ENCODE measurements at regions not wholly inside any gene's neighbourhood (a gene's known extent, or its start where the extent isn't known, plus 50 kb on each side); places are given as distances from the start of the nearest gene placed in this dataset.

DNA sequence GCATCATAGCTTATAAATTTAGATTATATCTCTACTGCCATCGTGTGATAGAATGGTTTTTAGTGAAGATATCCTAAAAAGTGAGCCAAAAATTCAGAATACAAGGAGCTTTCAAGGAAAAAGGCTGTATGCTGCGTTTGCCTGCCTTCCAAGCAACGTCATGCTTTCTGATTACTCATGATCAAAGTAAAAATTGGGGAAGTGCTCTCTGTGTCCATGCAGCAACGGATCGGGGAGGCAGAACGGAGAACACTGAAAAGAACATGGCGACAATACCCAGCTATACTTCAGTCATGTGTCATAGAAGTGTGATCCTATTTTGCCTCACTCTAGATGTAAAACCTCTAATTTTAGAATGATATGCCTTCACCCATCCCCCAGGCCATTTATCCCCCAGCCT is 185.7 kb downstream of the SUCLG1 start:
- H3K9me3 ChIP-seq, result no peaks in the 10 kb centered on the region
- H3K4me3 ChIP-seq, result no peak overlapping the region
- no peak overlapping the region for H3K9ac ChIP-seq
- H3K27me3 ChIP-seq, result no peaks in the 10 kb centered on the region
- H4K20me1 ChIP-seq, result no peaks in the 10 kb centered on the region
- no peaks in the 10 kb centered on the region for H3K36me3 ChIP-seq
- H3K4me1 ChIP-seq, result peaks cover 13% of the 10 kb centered on the region
- H3K4me2 ChIP-seq, result no peak overlapping the region
- no peak overlapping the region for H3K27ac ChIP-seq
- no peak for TF ChIP-seq Cebpa-rat (IDR thresholded peaks at IDR 0.05)

DNA sequence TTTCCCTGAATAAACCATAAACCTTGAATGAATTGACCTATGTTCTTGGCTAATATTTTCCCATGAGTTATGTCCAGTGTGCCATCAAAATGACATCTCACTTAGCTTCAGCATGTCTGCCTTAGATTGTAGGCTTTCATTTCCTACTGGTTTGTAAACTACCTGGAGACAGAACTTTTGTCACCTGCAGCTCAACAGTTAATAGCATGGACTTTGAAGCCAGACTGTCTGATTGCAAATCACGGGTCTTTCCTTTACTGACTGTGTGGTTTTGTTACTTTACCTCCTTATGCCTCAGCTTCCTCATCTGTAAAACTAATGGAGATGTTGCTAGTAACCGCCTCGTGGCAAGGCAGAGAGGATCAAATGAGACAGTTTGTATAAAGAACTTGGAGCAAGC is 187.1 kb downstream of the SUCLG1 start:
- Histone ChIP-seq H3K27ac (no peak overlapping the region), H3K4me1 (peaks cover 6% of the 10 kb centered on the region; the same call in 1 of the 2 replicates), H3K9me3 (peaks cover 5% of the 10 kb centered on the region; the same call in 1 of the 2 replicates), H3K4me3 (no peak overlapping the region), H4K20me1 (no peaks in the 10 kb centered on the region), H3K4me2 (no peak overlapping the region), H3K36me3 (no peaks in the 10 kb centered on the region), H3K9ac (no peak overlapping the region), H3K27me3 (no peaks in the 10 kb centered on the region)
- TF ChIP-seq Cebpa-rat (IDR thresholded peaks at IDR 0.05), result no peak

DNA sequence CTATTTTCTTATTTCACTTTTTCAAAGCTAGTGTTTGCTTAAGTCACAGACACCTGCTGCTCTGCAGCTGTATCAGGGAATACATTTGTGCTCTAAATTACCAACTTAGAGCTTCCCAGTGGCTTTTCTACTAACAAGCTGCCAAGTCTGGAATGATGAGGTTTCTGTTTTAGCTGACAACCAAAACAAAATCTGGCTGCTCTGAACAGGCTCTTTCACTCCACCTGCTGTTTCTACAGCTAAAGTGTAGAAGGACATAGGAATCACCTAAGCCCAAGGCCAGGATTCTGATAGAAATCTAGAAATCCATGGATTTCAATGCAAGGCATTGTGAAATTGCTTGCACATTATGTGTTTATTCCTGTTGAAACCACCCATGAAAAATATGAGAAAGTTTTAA is 201.2 kb downstream of the SUCLG1 start:
- no peaks in the 10 kb centered on the region for H3K36me3 ChIP-seq
- no peak for TF ChIP-seq Cebpa-rat (IDR thresholded peaks at IDR 0.05)
- no peaks in the 10 kb centered on the region for H3K4me1 ChIP-seq
- peaks cover 12% of the 10 kb centered on the region for H3K9me3 ChIP-seq
- no peak overlapping the region for H3K4me2 ChIP-seq
- no peak overlapping the region for H3K27ac ChIP-seq
- no peak overlapping the region for H3K4me3 ChIP-seq
- H4K20me1 ChIP-seq, result no peaks in the 10 kb centered on the region
- no peak overlapping the region for H3K9ac ChIP-seq
- no peaks in the 10 kb centered on the region for H3K27me3 ChIP-seq

DNA sequence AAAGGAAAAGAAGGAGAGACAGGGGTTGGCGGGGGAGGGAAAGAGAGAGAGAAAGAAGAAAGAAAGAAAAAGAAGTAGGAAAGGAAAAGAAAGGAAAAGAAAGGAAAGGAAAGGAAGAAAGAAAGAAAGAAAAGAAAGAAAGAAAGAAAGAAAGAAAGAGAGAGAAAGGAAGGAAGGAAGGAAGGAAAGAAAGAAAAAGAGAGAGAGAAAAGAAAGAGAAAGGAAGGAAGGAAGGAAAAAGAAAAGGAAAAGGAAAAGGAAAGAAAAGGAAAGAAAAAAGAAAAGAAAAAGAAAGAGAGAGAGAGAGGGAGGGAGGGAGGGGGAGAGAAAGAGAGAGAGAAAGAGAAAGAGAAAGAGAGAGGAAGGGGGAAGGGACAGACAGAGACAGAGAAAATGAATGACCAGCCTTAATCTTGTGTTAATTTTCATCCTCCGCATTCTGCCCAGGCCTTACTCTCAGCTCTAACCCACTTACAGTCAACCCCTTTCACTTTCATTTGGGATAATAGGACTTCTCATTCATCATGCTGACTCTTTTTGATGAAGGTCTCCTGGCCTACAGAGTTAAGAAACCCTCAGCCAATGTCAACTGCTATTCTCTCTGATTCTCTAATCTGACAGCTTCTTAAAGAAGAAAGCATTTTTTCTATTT is 207.3 kb downstream of the SUCLG1 start:
- Histone ChIP-seq H3K9me3 (no peaks in the 10 kb centered on the region), H3K4me3 (no peak overlapping the region), H3K27me3 (no peaks in the 10 kb centered on the region), H3K36me3 (no peaks in the 10 kb centered on the region), H3K4me2 (no peak overlapping the region), H3K4me1 (no peaks in the 10 kb centered on the region), H4K20me1 (no peaks in the 10 kb centered on the region), H3K9ac (no peak overlapping the region), H3K27ac (no peak overlapping the region)
- no peak for TF ChIP-seq Cebpa-rat (IDR thresholded peaks at IDR 0.05)

DNA sequence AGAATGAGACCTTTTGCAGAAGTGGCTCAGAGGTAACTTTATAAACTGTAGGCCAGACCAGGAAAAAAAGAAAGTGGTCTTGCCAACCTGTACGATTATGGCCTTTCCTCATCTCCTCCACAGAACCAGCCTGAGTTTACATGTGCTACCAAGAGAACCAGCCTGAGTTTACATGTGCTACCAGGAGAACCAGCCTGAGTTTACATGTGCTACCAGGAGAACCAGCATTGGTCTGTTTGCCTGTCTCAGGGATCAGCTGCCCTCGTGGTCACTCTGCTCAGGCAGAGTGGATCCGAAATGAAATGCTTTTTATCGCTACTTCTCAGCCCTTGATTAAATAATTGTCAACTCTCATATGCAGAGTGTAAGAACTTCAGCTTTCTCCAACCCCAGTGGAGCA is 209.9 kb downstream of the SUCLG1 start:
- H3K4me3 ChIP-seq, result no peak overlapping the region
- H3K4me2 ChIP-seq, result no peak overlapping the region
- TF ChIP-seq Cebpa-rat (IDR thresholded peaks at IDR 0.05), result no peak
- no peaks in the 10 kb centered on the region for H3K9me3 ChIP-seq
- H4K20me1 ChIP-seq, result no peaks in the 10 kb centered on the region
- H3K4me1 ChIP-seq, result peaks cover 4% of the 10 kb centered on the region
- H3K36me3 ChIP-seq, result no peaks in the 10 kb centered on the region
- H3K9ac ChIP-seq, result no peak overlapping the region
- no peak overlapping the region for H3K27ac ChIP-seq
- no peaks in the 10 kb centered on the region for H3K27me3 ChIP-seq

DNA sequence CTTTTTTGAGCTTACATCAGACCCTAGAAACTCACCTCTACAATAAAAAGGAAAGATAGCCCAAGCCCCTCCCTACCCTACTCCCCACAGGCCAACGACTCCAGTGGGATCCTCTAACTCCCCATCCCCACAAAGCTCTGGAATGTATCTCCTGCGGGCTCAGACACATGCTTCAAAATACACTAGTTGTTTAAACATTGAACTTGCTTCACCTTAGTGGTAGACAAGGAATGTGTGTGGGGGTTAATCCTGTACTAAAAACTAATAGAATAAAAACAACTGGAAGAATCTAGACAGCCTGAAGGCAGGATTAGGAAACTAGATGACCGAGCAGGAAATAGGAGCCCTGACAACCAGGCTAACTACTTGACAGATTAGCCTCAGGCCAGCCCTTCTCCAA is 211.5 kb downstream of the SUCLG1 start:
- Histone ChIP-seq H3K4me2 (no peak overlapping the region), H3K9ac (no peak overlapping the region), H3K4me1 (peaks cover 15% of the 10 kb centered on the region), H3K4me3 (no peak overlapping the region), H3K9me3 (no peaks in the 10 kb centered on the region), H3K27ac (no peak overlapping the region), H3K27me3 (no peaks in the 10 kb centered on the region), H3K36me3 (no peaks in the 10 kb centered on the region), H4K20me1 (no peaks in the 10 kb centered on the region)
- no peak for TF ChIP-seq Cebpa-rat (IDR thresholded peaks at IDR 0.05)

DNA sequence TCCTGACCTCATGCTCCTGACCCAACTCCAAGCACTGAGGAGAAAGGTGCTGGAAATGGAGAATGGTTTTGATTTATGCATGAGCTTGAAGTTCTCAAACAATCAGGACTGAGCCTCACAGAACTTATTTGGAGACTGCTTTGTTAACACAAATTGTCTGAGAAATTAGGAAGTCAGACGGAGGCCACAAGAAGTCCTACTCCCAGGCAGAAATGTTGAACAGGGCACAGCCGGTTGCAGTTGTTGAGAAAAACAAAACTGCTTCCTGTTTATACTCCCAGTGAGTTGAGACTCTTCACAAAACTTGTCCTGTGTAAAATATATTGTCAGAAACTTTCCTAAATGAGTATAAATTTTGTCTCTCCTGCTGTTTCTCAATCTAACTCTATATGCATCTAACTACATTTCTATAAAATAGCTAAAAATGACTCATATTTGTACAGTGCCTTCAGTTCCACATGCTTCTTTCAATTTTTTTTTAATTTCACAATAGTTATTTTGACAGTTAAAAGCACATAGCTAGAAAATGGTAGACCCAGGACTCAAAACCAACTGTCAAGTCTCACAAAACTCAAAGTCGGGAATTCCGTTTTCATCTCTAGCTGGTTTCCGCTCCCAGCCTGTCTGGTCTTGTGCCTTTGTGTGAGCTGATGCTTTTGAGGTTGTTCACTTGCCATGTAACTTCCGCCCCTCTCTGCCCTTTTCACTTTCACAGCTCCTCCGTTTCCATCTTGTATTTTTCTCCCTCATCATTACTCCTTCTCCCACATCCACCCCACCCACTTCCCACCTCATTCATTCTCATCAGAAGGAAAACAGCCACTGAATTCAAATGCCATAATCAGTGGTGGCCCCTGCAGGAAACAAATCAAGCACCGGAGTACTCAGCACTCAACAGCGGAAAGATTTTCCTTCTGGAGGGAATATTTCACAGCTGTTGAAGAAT is 215.0 kb downstream of the SUCLG1 start:
- Histone ChIP-seq H3K36me3 (no peaks in the 10 kb centered on the region), H3K9ac (no peak overlapping the region), H3K27me3 (no peaks in the 10 kb centered on the region), H3K4me3 (no peak overlapping the region), H3K4me2 (peak overlapping the region; percentile 61), H3K4me1 (peaks cover 15% of the 10 kb centered on the region), H4K20me1 (no peaks in the 10 kb centered on the region), H3K27ac (no peak overlapping the region), H3K9me3 (no peaks in the 10 kb centered on the region)
- TF ChIP-seq Cebpa-rat (IDR thresholded peaks at IDR 0.05), result no peak

DNA sequence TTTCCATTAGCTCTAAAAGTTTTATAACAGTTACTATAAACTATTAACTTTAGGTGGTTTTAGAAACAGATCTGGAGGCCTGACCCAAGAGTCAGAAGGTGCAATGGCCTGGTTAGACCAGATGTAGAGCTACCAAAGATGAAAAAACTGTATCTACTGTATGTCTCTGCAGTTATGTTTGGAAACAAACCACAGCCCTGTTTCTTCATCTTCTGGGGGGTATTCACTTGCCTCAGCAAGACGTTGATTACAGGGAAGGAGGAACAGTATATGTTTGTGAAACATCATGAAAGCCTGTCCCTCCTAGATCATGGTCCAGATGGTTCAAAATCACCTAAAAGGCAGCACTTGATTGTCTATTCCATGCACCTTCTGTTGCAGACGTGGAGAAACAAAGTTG is 220.2 kb downstream of the SUCLG1 start:
- no peak for TF ChIP-seq Cebpa-rat (IDR thresholded peaks at IDR 0.05)
- no peak overlapping the region for H3K4me3 ChIP-seq
- peaks cover 8% of the 10 kb centered on the region for H3K4me1 ChIP-seq
- no peaks in the 10 kb centered on the region for H4K20me1 ChIP-seq
- no peak overlapping the region for H3K9ac ChIP-seq
- no peak overlapping the region for H3K4me2 ChIP-seq
- H3K9me3 ChIP-seq, result no peaks in the 10 kb centered on the region
- no peak overlapping the region for H3K27ac ChIP-seq
- no peaks in the 10 kb centered on the region for H3K36me3 ChIP-seq
- no peaks in the 10 kb centered on the region for H3K27me3 ChIP-seq

DNA sequence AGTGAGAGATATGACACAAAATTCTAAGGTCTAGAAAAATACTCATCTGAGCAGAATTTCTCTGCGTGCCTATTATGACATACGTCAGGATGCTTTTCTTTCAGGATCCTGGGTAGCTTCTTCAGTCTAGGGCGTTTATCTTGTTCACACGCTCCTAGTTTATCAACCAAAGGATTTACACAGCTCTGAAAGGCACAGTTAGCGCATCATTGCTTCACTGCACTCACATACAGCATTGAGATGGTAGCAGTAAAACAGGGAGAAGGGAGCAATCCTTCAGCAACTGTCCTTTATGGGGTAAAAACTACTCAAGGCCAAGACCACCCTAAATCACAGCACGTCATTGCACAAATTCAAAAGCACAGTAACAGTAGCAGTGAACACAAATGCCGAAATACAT is 222.8 kb downstream of the SUCLG1 start:
- Histone ChIP-seq H3K27me3 (no peaks in the 10 kb centered on the region), H3K4me1 (no peaks in the 10 kb centered on the region), H3K27ac (no peak overlapping the region), H3K4me3 (no peak overlapping the region), H3K9me3 (no peaks in the 10 kb centered on the region), H3K36me3 (no peaks in the 10 kb centered on the region), H3K4me2 (no peak overlapping the region), H3K9ac (no peak overlapping the region), H4K20me1 (no peaks in the 10 kb centered on the region)
- no peak for TF ChIP-seq Cebpa-rat (IDR thresholded peaks at IDR 0.05)

DNA sequence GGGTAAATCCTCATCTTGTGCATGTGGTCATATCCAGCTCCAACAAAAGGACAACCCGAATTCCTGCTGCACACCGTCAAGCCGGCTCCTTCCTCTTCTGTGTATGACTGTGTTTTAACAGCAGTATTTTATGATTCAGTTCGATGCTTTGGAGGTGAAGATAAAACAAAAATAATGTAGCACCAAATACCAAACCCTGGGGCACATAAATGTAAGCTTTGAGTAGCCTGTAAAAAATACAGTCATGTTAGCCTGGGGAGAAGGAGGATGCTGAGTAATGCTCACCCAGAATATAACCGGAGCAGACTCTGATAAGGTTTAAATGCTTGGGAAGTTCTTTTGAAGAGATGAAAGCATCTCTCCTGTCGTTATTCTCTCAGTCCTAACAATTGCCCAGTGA is 225.0 kb downstream of the SUCLG1 start:
- no peak for TF ChIP-seq Cebpa-rat (IDR thresholded peaks at IDR 0.05)
- H3K4me3 ChIP-seq, result no peak overlapping the region

More for the DNA sequence above, 225.0 kb downstream of the SUCLG1 start:
- H3K4me1 ChIP-seq, result no peaks in the 10 kb centered on the region
- no peak overlapping the region for H3K9ac ChIP-seq
- no peak overlapping the region for H3K4me2 ChIP-seq
- no peaks in the 10 kb centered on the region for H4K20me1 ChIP-seq
- H3K9me3 ChIP-seq, result no peaks in the 10 kb centered on the region
- H3K36me3 ChIP-seq, result no peaks in the 10 kb centered on the region
- no peak overlapping the region for H3K27ac ChIP-seq
- H3K27me3 ChIP-seq, result no peaks in the 10 kb centered on the region
